Superior temporal gyrus (tissue), 1 donor: ENCODE measurements at regions not wholly inside any gene's neighbourhood (a gene's known extent, or its start where the extent isn't known, plus 50 kb on each side); places are given as distances from the start of the nearest gene placed in this dataset.
"Not testable (repeated sequence)": the region's sequence is repeated elsewhere in the genome, so short reads cannot be mapped to it uniquely, and the experiment has no call there.

Experiments
- DNase-seq: peaks from one replicate; pipeline ENCODE4 v3.0.0-alpha.2; 2016; ENCODE audit errors: extremely low spot score

- no peak for DNase-seq
Measured at GRCh38 chr3:163552659-163552966, 1525.7 kb downstream of the SI start.

- DNase-seq = not testable (repeated sequence)
Measured at GRCh38 chr3:163551915-163552658, 1526.2 kb downstream of the SI start.

GRCh38 chr3:163548015-163548414 lies 1530.3 kb downstream of the SI start:
- DNase-seq = no peak

DNA sequence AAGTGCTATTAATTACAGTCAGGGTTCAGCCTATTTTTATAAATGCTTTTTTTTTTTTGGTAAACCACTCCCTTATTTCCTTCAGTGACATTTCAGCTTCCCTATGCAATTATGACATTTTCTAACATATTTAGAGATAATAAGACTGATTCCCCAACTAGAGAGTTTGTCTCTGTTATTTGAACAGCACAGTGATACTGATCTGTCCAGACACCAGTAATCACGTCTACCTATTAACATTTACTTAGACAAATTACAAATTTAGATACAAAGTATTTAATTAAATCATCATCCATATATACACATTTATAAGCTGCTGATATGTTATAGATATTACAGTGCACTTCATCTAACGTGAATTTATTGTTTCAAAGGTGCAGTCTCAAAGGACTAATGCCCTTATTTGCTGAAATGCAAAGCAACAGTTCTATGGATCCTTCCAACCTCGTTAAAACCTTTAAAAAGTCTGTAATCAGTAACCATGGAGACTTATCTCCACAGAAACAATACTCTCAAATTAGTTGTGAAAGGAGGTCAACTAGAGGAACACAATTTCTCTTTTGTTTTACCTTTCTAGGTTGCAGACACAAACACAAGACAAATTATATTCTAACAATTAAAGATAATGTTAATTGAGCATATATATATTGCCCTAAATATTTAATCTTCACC lies 1531.1 kb downstream of the SI start:
- DNase-seq = no peak

- no peak for DNase-seq
Measured at GRCh38 chr3:163543662-163544061, 1534.6 kb downstream of the SI start.

DNA sequence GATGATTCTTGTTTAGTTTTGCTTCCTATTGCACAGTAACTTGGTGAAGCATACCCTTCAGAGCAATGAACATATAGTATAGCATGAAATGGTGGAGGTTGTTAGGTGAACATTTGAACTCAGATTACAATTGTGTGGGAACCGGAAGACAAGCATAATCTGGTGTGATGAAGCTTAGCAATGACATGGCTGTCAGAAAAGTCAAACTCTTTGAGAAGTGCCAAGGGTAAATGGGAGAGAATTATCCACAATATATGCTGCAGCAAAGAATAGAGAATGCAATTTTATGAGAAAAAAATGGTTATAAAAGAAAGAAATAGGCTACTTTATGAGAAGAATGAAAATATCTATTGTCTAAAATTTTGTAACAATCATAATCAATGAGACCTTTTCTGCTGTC lies 1536.7 kb downstream of the SI start:
- DNase-seq = no peak

GRCh38 chr3:163538387-163538786 lies 1539.9 kb downstream of the SI start:
- no peak for DNase-seq

DNA sequence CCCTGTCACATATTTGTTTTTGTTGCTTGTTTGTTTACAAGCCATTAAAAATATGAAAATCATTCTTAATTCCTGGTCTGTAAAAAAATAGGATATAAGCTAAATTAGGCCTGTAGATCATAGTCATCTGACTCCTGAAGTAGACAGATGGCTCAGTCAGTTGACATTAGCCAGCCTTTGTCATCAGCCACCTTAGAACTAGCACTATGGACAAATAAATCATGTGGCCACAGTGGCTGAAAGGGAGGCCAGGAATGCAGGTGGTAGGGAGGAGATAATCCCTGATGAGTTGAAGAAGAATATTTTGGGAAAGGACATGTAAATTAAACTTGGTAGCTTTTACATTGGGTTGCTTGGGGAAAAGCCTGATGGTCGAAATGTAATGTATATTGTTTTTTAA lies 1544.9 kb downstream of the SI start:
- DNase-seq = no peak

- DNase-seq = no peak
Measured at GRCh38 chr3:163523375-163523774, 1554.9 kb downstream of the SI start.

DNA sequence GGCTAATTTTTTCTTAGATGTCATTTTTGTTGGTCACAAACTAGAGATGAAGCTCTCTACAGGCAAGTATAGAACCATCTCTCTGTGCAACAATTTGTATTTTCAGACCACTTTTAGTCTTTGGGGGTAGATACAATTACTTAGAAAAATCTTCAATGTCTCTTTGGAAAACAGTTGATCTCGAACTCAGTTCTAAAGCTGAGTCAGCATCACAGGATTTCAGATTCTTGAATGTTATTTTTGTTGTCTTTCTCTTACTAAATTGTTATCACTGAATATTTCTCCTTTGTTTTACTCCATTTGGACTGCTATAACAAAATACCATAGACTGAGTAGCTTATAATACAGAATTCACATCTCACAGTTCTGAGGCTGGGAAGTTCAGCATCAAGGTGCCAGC lies 1557.0 kb downstream of the SI start:
- no peak for DNase-seq

GRCh38 chr3:163518065-163518464 lies 1560.2 kb downstream of the SI start:
- DNase-seq = no peak

- DNase-seq = no peak
Measured at GRCh38 chr3:163513149-163513657, 1565.1 kb downstream of the SI start.

- no peak for DNase-seq
Measured at GRCh38 chr3:163508206-163508605, 1570.1 kb downstream of the SI start.

GRCh38 chr3:163504974-163505373 lies 1573.3 kb downstream of the SI start:
- DNase-seq = no peak

- not testable (repeated sequence) for DNase-seq
Measured at GRCh38 chr3:163499736-163500219, 1578.5 kb downstream of the SI start.

DNA sequence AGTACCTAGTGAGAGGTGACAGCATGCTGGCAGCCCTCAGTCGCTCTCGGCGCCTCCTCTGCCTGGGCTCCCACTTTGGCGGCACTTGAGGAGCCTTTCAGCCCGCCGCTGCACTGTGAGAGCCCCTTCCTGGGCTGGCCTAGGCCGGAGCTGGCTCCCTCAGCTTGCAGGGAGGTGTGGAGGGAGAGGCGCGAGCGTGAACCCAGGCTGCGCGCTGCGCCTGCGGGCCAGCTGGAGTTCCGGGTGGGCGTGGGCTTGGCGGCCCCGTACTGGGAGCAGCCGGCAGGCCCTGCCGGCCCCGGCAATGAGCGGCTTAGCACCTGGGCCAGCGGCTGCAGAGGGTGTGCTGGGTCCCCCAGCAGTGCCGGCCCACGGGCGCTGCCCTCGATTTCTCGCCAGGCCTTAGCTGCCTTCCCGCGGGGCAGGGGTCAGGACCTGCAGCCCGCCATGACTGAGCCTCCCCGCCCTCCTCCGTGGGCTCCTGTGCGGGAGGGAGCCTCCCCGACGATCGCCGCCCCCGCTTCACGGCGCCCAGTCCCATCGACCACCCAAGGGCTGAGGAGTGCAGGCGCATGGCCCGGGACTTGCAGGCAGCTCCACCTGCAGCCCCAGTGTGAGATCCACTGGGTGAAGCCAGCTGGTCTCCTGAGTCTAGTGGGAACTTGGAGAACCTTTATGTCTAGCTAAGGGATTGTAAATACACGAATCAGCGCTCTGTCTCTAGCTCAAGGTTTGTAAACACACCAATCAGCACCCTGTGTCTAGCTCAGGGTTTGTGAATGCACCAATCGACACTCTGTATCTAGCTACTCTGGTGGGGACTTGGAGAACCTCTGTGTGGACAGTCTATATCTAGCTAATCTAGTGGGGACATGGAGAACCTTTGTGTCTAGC lies 1579.2 kb downstream of the SI start:
- DNase-seq = not testable (repeated sequence)

DNA sequence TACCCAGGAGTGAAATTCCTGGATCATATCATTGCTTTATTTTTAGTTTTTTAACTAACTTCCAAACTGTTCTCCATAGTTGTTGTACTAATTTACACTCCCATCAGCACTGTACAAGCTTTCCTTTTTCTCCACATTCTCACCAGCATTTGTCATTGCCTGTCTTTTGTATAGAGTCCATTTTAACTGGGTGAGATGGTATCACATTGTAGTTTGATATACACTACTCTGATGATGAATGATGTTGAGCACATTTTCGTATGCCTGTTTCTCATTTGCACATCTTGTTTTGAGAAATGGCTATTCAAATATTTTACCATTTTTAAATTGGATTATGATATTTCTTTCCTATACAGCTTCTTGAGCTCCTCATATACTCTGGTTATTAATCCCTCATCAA lies 1586.6 kb downstream of the SI start:
- DNase-seq = no peak

DNA sequence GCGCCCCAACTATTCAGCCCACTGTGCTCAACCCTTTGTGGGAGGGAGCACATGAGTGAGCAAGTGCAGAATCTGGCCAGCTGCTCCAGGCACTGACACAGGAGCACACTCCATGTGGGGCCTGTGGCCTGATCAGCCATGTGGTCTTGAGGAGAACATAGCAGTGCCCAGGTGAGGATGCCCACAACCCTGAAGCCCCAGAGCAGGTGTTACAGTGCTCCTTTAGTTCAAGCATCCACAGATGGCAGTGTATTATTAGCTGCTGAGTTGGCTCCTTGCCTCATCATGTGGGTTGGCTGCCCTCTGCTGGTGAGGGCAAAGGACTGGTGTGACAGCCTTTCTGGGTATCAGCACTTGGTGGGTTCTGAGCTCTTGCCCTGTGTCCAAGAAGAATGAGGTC lies 1588.2 kb downstream of the SI start:
- DNase-seq = no peak

- DNase-seq = no peak
Measured at GRCh38 chr3:163482695-163483094, 1595.6 kb downstream of the SI start.

DNA sequence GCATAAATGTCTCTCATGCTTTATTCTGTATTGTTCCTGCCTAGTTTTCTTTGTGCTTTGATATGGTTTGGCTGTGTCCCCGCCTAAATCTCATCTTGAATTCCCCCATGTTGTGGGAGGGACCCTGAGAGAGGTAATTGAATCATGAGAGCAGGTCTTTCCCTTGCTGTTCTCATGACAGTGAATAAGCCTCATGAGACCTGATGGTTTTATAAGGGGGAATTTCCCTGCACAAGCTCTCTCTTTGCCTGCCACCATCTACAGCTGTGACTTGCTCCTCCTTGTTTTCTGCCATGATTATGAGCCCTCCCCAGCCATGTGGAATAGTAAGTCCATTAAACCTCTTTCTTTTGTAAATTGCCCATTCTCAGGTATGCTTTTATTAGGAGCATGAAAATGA lies 1596.6 kb downstream of the SI start:
- no peak for DNase-seq

DNA sequence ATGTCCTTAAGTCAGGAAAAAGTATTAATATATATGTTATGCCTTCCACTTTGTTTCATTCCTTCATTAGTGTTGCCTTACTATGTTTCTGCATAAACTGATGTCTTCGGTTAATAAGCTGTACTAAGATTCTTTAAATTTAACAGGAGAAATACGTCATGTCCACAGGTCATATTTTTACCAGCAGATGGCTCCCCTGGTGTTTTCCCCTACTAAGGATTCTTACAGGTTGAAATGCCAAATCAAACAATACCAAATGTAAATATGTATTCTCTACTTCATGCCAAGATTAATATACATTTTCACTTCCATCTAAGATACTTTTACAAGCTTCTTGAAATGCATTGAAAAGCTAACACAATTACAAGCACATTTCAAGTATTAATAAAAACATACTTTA lies 1602.1 kb downstream of the SI start:
- DNase-seq = no peak

- no peak for DNase-seq
Measured at GRCh38 chr3:163474766-163475165, 1603.5 kb downstream of the SI start.
